GM12878 (cell line): ENCODE measurements at regions not wholly inside any gene's neighbourhood (a gene's known extent, or its start where the extent isn't known, plus 50 kb on each side); places are given as distances from the start of the nearest gene placed in this dataset.
"Not testable (repeated sequence)": the region's sequence is repeated elsewhere in the genome, so short reads cannot be mapped to it uniquely, and the experiment has no call there.

Source experiments
- ATAC-seq: fragments of 200-7000 bp; cut with Tn5 transposase; 3 replicates; pipeline ENCODE4 v1.9.1; 2020; ENCODE audit warnings: mild to moderate bottlenecking, moderate library complexity
- BruUV-seq: library from RNA; stranded (reverse); fragments of 400-500 nt; replicated peaks from 2 replicates; lab custom pipeline; 2021; lab: Mats Ljungman, UMichigan
- CTCF ChIA-PET: fragments of 300-600 bp; sonication (Branson Sonifier 250); formaldehyde crosslinking; extraction: SDS; loops from one replicate; lab custom pipeline; 2021; ENCODE audit warnings: inconsistent platforms; lab: Yijun Ruan, JAX
- POLR2A ChIA-PET: fragments of 350-600 bp; formaldehyde crosslinking; extraction: SDS; loops from one replicate; lab custom pipeline; 2021; ENCODE audit warnings: inconsistent platforms; lab: Charles Lee
- RAD21 ChIA-PET: fragments of 300-600 bp; sonication (Branson Sonifier 250); formaldehyde crosslinking; loops from one replicate; lab custom pipeline; 2023; ENCODE audit warnings: antibody characterized with exemption; ENCODE audit not compliant: unreplicated experiment; lab: Charles Lee
- SMC1A ChIA-PET: fragments of 300-600 bp; sonication (Branson Sonifier 250); formaldehyde crosslinking; loops from one replicate; lab custom pipeline; 2023; ENCODE audit not compliant: unreplicated experiment, uncharacterized antibody; lab: Charles Lee
- DNase-seq: peaks from one replicate; pipeline ENCODE4 v3.0.0-alpha.2; 2011; ENCODE audit warnings: low read depth, low spot score
- FAIRE-seq: peaks from 3 replicates; lab custom pipeline; 2011; peaks lifted over from hg19 to GRCh38; lab: Jason Lieb, UNC
- H2AFZ ChIP-seq: 2 replicates; pipeline ENCODE4 v1.6.0; 2011; ENCODE audit warnings: low read depth, low read length, control low read depth; ENCODE audit not compliant: control insufficient read depth
- H3K27ac ChIP-seq: 2 replicates; pipeline ENCODE4 v1.5.1; 2011; ENCODE audit warnings: control low read depth; ENCODE audit not compliant: control insufficient read depth, insufficient read depth
- H3K27me3 ChIP-seq, 2 experiments: replicated peaks in 1 of 2; 2 replicates each; pipeline versions ENCODE4 v1.6.0 to v1.6.1; 2011; ENCODE audit warnings: low read length in 1 of 2; ENCODE audit not compliant: control insufficient read depth in 2 of 2, insufficient read depth in 2 of 2
- H3K36me3 ChIP-seq, 2 experiments: 2 replicates each; pipeline ENCODE4 v1.5.1; 2011; ENCODE audit warnings: low read length in 1 of 2; ENCODE audit not compliant: control insufficient read depth in 2 of 2, insufficient read depth in 2 of 2
- H3K4me1 ChIP-seq: 2 replicates; pipeline ENCODE4 v1.6.1; 2011; ENCODE audit warnings: mild to moderate bottlenecking, low read length, moderate library complexity, mixed read lengths; ENCODE audit not compliant: control insufficient read depth, insufficient read depth
- H3K4me2 ChIP-seq: 2 replicates; pipeline ENCODE4 v1.6.0; 2011; ENCODE audit warnings: control low read depth; ENCODE audit not compliant: control insufficient read depth, insufficient read depth
- H3K4me3 ChIP-seq: fragments of 200-600 bp; sonication (generic); 2 replicates; pipeline ENCODE4 v1.5.1; 2016
- H3K79me2 ChIP-seq: 2 replicates; pipeline ENCODE4 v1.6.0; 2011; ENCODE audit warnings: low read length; ENCODE audit not compliant: control insufficient read depth, insufficient read depth
- H3K9ac ChIP-seq: 2 replicates; pipeline ENCODE4 v1.8.0; 2011; ENCODE audit warnings: low read length, control low read depth, mixed read lengths; ENCODE audit not compliant: control insufficient read depth, insufficient read depth
- H3K9me3 ChIP-seq: replicated peaks from 3 replicates; pipeline ENCODE4 v1.5.1; 2011; ENCODE audit warnings: mild to moderate bottlenecking, low read length; ENCODE audit not compliant: control insufficient read depth, insufficient read depth
- H4K20me1 ChIP-seq: 2 replicates; pipeline ENCODE4 v1.6.0; 2011; ENCODE audit not compliant: control insufficient read depth, insufficient read depth
- WGBS: methylation state at CpG from one replicate; pipeline ENCODE4 v1.1.6; 2016; ENCODE audit warnings: low lambda C conversion rate; ENCODE audit not compliant: insufficient replicate concordance, insufficient coverage; ENCODE audit errors: missing lambda C conversion rate; 5-methylcytosine and 5-hydroxymethylcytosine counted together
- in situ Hi-C: fragments of 300-500 bp; cut with MboI; formaldehyde crosslinking; loops from 9 replicates; pipeline ENCODE4 v1.14.3; 2018; ENCODE audit warnings: mixed read lengths
- intact Hi-C: fragments of 100-400 bp; cut with micrococcal nuclease; formaldehyde crosslinking; loops from one replicate; pipeline ENCODE4 v1.14.2; 2022; ENCODE audit not compliant: unreplicated experiment

- H3K4me3 ChIP-seq, RAD21 ChIA-PET, CTCF ChIA-PET, SMC1A ChIA-PET, FAIRE-seq, H2AFZ ChIP-seq, in situ Hi-C loops, BruUV-seq, DNase-seq, H3K36me3 ChIP-seq, H3K4me1 ChIP-seq, POLR2A ChIA-PET, ATAC-seq, H3K27me3 ChIP-seq, H3K9ac ChIP-seq, H3K4me2 ChIP-seq, H4K20me1 ChIP-seq, H3K79me2 ChIP-seq, H3K27ac ChIP-seq, H3K9me3 ChIP-seq, intact Hi-C loops: not testable (repeated sequence)
- WGBS, result 47% methylated on average over 20 of the region's 27 CpGs
Measured at GRCh38 chr20:30289711-30290141, 967.7 kb upstream of the DEFB115 start.

- intact Hi-C loops, H3K4me1 ChIP-seq, H3K79me2 ChIP-seq, POLR2A ChIA-PET, in situ Hi-C loops, H3K4me2 ChIP-seq, ATAC-seq, SMC1A ChIA-PET, DNase-seq, FAIRE-seq, H3K9me3 ChIP-seq, CTCF ChIA-PET, BruUV-seq, H3K27me3 ChIP-seq, H2AFZ ChIP-seq, H4K20me1 ChIP-seq, H3K4me3 ChIP-seq, RAD21 ChIA-PET, H3K36me3 ChIP-seq, H3K27ac ChIP-seq, H3K9ac ChIP-seq: not testable (repeated sequence)
- WGBS, result 69% methylated on average over 10 of the region's 27 CpGs
Measured at GRCh38 chr20:30290361-30291063, 967.0 kb upstream of the DEFB115 start.

- H3K36me3 ChIP-seq, H3K4me2 ChIP-seq, DNase-seq, RAD21 ChIA-PET, H4K20me1 ChIP-seq, in situ Hi-C loops, CTCF ChIA-PET, ATAC-seq, H3K4me3 ChIP-seq, H3K27ac ChIP-seq, H3K27me3 ChIP-seq, H3K9ac ChIP-seq, H2AFZ ChIP-seq, BruUV-seq, H3K9me3 ChIP-seq, FAIRE-seq, H3K4me1 ChIP-seq, H3K79me2 ChIP-seq, SMC1A ChIA-PET, intact Hi-C loops, POLR2A ChIA-PET: not testable (repeated sequence)
- 0% methylated on average over 2 of the region's 4 CpGs for WGBS
Measured at GRCh38 chr20:30291064-30291379, 966.4 kb upstream of the DEFB115 start.

- 100% methylated on average over 1 of the region's 32 CpGs for WGBS
- SMC1A ChIA-PET, H3K79me2 ChIP-seq, intact Hi-C loops, H3K4me2 ChIP-seq, BruUV-seq, H3K27me3 ChIP-seq, DNase-seq, in situ Hi-C loops, CTCF ChIA-PET, H3K4me3 ChIP-seq, H3K9me3 ChIP-seq, ATAC-seq, H3K36me3 ChIP-seq, POLR2A ChIA-PET, RAD21 ChIA-PET, H3K27ac ChIP-seq, H2AFZ ChIP-seq, FAIRE-seq, H3K4me1 ChIP-seq, H3K9ac ChIP-seq, H4K20me1 ChIP-seq: not testable (repeated sequence)
Measured at GRCh38 chr20:30291686-30292085, 965.8 kb upstream of the DEFB115 start.
